ENCODE measurements at regions not wholly inside any gene's neighbourhood (a gene's known extent, or its start where the extent isn't known, plus 50 kb on each side); places are given as distances from the start of the nearest gene placed in this dataset.

GRCh38 chr6:21457647-21458046 is 135.9 kb upstream of the SOX4 start:
- Histone ChIP-seq H3K27ac (no peak overlapping the region), H3K9me3 (no peaks in the 10 kb centered on the region), H3K36me3 (no peaks in the 10 kb centered on the region), H3K27me3 (no peaks in the 10 kb centered on the region), H3K4me1 (no peaks in the 10 kb centered on the region), H3K4me3 (no peak overlapping the region)
- TF ChIP-seq POLR2AphosphoS5 (IDR thresholded peaks at IDR 0.05; ENCODE audit: insufficient read depth in 1 of 2, low read depth in 1 of 2) (no peak), POLR2A (IDR thresholded peaks at IDR 0.05) (no peak), CTCF (IDR thresholded peaks at IDR 0.05) (no peak)
- intact Hi-C loops (cut with DNase I) = no loop called here
- DNase-seq (ENCODE audit: extremely low spot score in 2 of 2) = no peak

GRCh38 chr6:21459641-21460040 is 133.9 kb upstream of the SOX4 start:
- H3K4me3 ChIP-seq = no peak overlapping the region
- H3K36me3 ChIP-seq = no peaks in the 10 kb centered on the region
- no peaks in the 10 kb centered on the region for H3K4me1 ChIP-seq
- TF ChIP-seq POLR2AphosphoS5 (IDR thresholded peaks at IDR 0.05; ENCODE audit: insufficient read depth in 1 of 2, low read depth in 1 of 2) = no peak
- no peak for TF ChIP-seq CTCF (IDR thresholded peaks at IDR 0.05)
- TF ChIP-seq POLR2A (IDR thresholded peaks at IDR 0.05) = no peak
- H3K27me3 ChIP-seq = no peaks in the 10 kb centered on the region
- intact Hi-C loops (cut with DNase I) = no loop called here
- H3K9me3 ChIP-seq = no peaks in the 10 kb centered on the region
- H3K27ac ChIP-seq = no peak overlapping the region
- no peak for DNase-seq (ENCODE audit: extremely low spot score in 2 of 2)

- no peak overlapping the region for H3K27ac ChIP-seq
- no peaks in the 10 kb centered on the region for H3K4me1 ChIP-seq
- H3K9me3 ChIP-seq = no peaks in the 10 kb centered on the region
- H3K36me3 ChIP-seq = no peaks in the 10 kb centered on the region
- no peaks in the 10 kb centered on the region for H3K27me3 ChIP-seq
- DNase-seq (ENCODE audit: extremely low spot score in 2 of 2) = no peak
- TF ChIP-seq POLR2AphosphoS5 (IDR thresholded peaks at IDR 0.05; ENCODE audit: insufficient read depth in 1 of 2, low read depth in 1 of 2) (no peak), CTCF (IDR thresholded peaks at IDR 0.05) (no peak), POLR2A (IDR thresholded peaks at IDR 0.05) (no peak)
- no peak overlapping the region for H3K4me3 ChIP-seq
- intact Hi-C loops (cut with DNase I) = no loop called here
Measured at GRCh38 chr6:21461844-21462518, 131.6 kb upstream of the SOX4 start.

GRCh38 chr6:21462519-21462852 is 131.1 kb upstream of the SOX4 start:
- Histone ChIP-seq H3K4me1 (no peaks in the 10 kb centered on the region), H3K36me3 (no peaks in the 10 kb centered on the region), H3K27me3 (no peaks in the 10 kb centered on the region), H3K27ac (no peak overlapping the region), H3K9me3 (no peaks in the 10 kb centered on the region), H3K4me3 (no peak overlapping the region)
- TF ChIP-seq POLR2A (IDR thresholded peaks at IDR 0.05) (no peak), POLR2AphosphoS5 (IDR thresholded peaks at IDR 0.05; ENCODE audit: insufficient read depth in 1 of 2, low read depth in 1 of 2) (no peak), CTCF (IDR thresholded peaks at IDR 0.05) (no peak)
- intact Hi-C loops (cut with DNase I) = no loop called here
- no peak for DNase-seq (ENCODE audit: extremely low spot score in 2 of 2)

- no peaks in the 10 kb centered on the region for H3K9me3 ChIP-seq
- no peak overlapping the region for H3K4me3 ChIP-seq
- TF ChIP-seq POLR2A (IDR thresholded peaks at IDR 0.05) = no peak
- no peak for TF ChIP-seq CTCF (IDR thresholded peaks at IDR 0.05)
- no peak for TF ChIP-seq POLR2AphosphoS5 (IDR thresholded peaks at IDR 0.05; ENCODE audit: insufficient read depth in 1 of 2, low read depth in 1 of 2)
- intact Hi-C loops (cut with DNase I) = no loop called here
- no peaks in the 10 kb centered on the region for H3K4me1 ChIP-seq
- DNase-seq (ENCODE audit: extremely low spot score in 2 of 2) = no peak
- no peaks in the 10 kb centered on the region for H3K27me3 ChIP-seq
- H3K27ac ChIP-seq = no peak overlapping the region
- H3K36me3 ChIP-seq = no peaks in the 10 kb centered on the region
Measured at GRCh38 chr6:21467091-21467490, 126.5 kb upstream of the SOX4 start.
